Amniotic stem cell (primary cell): ENCODE measurements at regions not wholly inside any gene's neighbourhood (a gene's known extent, or its start where the extent isn't known, plus 50 kb on each side); places are given as distances from the start of the nearest gene placed in this dataset.

Source experiments
- DNase-seq: peaks from one replicate; lab custom pipeline; 2025; lab: John Stamatoyannopoulos, UW

GRCh38 chr7:85664341-85664740 is 477.5 kb upstream of the SEMA3D start:
- DNase-seq = no peak

- no peak for DNase-seq
Observed at GRCh38 chr7:85659364-85659763, 472.5 kb upstream of the SEMA3D start.

- no peak for DNase-seq
Observed at GRCh38 chr7:85655252-85655651, 468.4 kb upstream of the SEMA3D start.

- DNase-seq = no peak
Observed at GRCh38 chr7:85644272-85644671, 457.4 kb upstream of the SEMA3D start.

- DNase-seq = no peak
Observed at GRCh38 chr7:85641331-85641730, 454.5 kb upstream of the SEMA3D start.

GRCh38 chr7:85638394-85638793 is 451.5 kb upstream of the SEMA3D start:
- DNase-seq = no peak

- no peak for DNase-seq
Observed at GRCh38 chr7:85634951-85635350, 448.1 kb upstream of the SEMA3D start.

GRCh38 chr7:85630904-85631600 is 444.2 kb upstream of the SEMA3D start:
- DNase-seq = no peak

GRCh38 chr7:85627791-85628586 is 441.1 kb upstream of the SEMA3D start:
- DNase-seq = no peak

- DNase-seq = no peak
Observed at GRCh38 chr7:85622059-85622458, 435.2 kb upstream of the SEMA3D start.

- no peak for DNase-seq
Observed at GRCh38 chr7:85620936-85621685, 434.3 kb upstream of the SEMA3D start.

GRCh38 chr7:85619236-85619635 is 432.4 kb upstream of the SEMA3D start:
- no peak for DNase-seq

- DNase-seq = no peak
Observed at GRCh38 chr7:85614684-85615083, 427.8 kb upstream of the SEMA3D start.

- no peak for DNase-seq
Observed at GRCh38 chr7:85612514-85612913, 425.7 kb upstream of the SEMA3D start.

- DNase-seq = no peak
Observed at GRCh38 chr7:85608804-85609203, 421.9 kb upstream of the SEMA3D start.

- DNase-seq = no peak
Observed at GRCh38 chr7:85602196-85602595, 415.3 kb upstream of the SEMA3D start.

GRCh38 chr7:85600395-85600794 is 413.5 kb upstream of the SEMA3D start:
- DNase-seq = no peak

GRCh38 chr7:85596827-85597226 is 410.0 kb upstream of the SEMA3D start:
- DNase-seq = no peak

GRCh38 chr7:85595750-85596178 is 408.9 kb upstream of the SEMA3D start:
- peak; percentile 10 for DNase-seq

- no peak for DNase-seq
Observed at GRCh38 chr7:85593355-85593754, 406.5 kb upstream of the SEMA3D start.

GRCh38 chr7:85587785-85588184 is 400.9 kb upstream of the SEMA3D start:
- no peak for DNase-seq

GRCh38 chr7:85586091-85586490 is 399.2 kb upstream of the SEMA3D start:
- no peak for DNase-seq
